ENCODE measurements at regions not wholly inside any gene's neighbourhood (a gene's known extent, or its start where the extent isn't known, plus 50 kb on each side); places are given as distances from the start of the nearest gene placed in this dataset.
"Not testable (repeated sequence)": the region's sequence is repeated elsewhere in the genome, so short reads cannot be mapped to it uniquely, and the experiment has no call there.

DNA sequence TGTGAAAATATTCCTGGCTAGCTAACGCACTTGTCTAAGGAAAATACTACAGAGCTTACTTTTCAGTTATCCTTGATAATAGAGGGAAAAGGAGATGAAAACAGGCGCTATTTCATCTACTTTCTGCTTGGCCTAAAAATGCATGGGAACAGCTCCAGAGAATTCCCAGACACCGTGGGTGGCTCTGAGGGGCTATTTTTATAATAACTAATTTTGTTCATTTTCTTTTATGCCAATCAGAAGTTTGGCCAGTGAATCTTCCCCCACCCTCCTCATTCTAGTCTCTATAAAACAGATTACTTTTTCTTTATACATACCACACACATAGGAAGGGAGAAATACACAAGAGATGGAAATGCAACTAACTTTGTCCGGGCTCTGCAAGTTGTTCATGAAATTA lies 322.9 kb downstream of the SETD4 start:
- no peak for DNase-seq

GRCh38 chr21:35732788-35733187 lies 327.5 kb downstream of the SETD4 start:
- no peak for DNase-seq

GRCh38 chr21:35730325-35730724 lies 330.0 kb downstream of the SETD4 start:
- DNase-seq: no peak

DNA sequence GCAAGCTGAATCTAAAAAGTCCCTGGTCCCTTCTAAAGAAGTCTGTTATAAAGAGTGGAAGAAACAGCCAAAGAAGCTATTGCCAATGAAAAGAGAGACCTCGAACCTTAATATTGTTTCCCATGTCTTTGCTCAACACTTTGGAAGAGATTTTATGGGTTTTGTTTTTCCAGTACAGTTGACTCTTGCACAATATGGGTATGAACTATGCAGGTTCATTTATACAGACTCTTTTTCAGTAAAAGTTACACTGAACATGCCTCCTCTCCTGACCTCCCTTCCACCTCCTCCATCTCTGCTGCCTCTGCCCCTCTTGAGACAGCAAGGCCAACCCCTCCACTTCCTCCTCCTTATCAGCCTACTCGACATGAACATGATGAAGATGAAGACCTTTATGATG lies 332.5 kb downstream of the SETD4 start:
- no peak for DNase-seq

- no peak for DNase-seq
These were observed 336.2 kb downstream of the SETD4 start for GRCh38 chr21:35724156-35724555.

DNA sequence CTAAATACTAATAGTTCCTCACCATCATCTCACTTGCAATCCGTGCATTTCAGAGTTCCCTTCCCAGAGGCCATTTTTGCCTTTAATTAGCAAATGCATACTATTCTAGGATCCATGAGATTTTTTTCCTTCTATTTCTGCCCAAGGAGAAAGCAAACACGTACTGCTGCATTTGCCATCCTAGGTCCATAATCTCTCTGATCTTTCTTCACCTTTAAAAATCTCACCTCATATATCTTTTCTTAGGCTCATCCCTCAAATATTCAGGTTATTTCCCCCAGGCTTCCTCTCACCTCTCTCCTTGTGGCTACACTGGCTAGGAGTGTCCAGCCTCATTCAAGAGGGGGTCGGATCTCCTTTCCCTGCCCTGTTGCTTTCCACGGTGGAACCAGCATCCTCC lies 338.6 kb downstream of the SETD4 start:
- DNase-seq: no peak

DNA sequence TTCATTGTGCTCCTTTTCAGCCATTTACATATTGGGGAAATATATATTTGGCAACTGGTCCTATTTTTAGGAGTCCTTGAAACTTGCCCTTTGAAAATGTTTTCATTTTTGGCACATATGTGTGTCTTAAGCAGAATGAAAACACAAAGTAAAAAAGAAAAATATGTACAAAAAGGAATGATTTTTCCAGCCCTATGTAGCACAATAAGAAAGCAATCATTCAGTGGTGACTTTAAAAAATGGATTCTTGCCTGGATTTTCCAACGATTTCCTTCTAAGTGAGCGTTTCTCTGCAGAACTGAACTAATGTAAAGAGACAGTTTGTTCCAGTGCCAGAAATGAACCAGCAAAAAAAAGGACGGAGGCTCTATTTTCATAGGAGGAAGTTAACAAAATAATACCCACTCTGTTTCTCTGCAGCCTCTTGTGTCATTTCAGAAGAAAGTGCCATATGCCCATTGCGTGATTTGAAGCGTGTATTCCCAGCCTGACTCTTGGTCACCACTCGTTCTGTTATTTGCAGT lies 340.1 kb downstream of the SETD4 start:
- DNase-seq: no peak

- no peak for DNase-seq
These were observed 341.2 kb downstream of the SETD4 start for GRCh38 chr21:35719080-35719479.

GRCh38 chr21:35716876-35717565 lies 343.3 kb downstream of the SETD4 start:
- no peak for DNase-seq

- no peak for DNase-seq
These were observed 346.4 kb downstream of the SETD4 start for GRCh38 chr21:35713914-35714313.

GRCh38 chr21:35711661-35712060 lies 348.7 kb downstream of the SETD4 start:
- no peak for DNase-seq

DNA sequence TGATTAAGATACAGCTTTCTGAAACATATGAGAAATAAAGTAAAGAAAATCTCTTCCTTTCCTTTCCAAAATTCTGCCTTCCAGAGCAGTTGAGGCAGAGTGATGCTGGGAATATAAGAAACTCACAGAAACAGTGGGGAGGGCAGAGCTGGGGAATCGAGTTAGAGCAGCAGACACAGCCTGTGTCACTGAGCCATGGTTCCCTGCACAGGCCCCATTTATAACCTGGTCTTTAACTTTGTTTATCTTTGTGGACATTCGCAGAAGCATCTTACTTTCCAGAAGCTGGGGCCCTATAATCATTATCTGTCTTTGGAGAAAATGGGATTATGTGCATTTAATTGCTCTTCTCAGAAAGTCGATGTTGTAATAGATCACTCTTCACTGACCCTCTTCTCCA lies 349.1 kb downstream of the SETD4 start:
- no peak for DNase-seq

DNA sequence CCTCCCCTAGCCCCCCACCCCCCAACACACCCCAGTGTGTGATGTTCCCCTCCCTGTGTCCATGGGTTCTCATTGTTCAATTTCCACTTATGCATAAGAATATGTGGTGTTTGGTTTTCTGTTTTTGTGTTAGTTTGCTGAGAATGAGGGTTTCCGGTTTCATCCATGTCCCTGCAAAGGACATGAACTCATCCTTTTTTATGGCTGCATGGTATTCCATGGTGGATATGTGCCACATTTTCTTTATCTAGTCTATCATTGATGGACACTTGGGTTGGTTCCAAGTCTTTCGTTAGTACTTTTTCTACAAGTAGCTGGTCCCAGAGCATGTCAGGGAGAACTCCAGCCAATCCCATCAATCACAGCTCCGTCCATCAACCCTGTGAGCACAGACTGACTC lies 350.3 kb downstream of the SETD4 start:
- not testable (repeated sequence) for DNase-seq

GRCh38 chr21:35705888-35706287 lies 354.4 kb downstream of the SETD4 start:
- no peak for DNase-seq

DNA sequence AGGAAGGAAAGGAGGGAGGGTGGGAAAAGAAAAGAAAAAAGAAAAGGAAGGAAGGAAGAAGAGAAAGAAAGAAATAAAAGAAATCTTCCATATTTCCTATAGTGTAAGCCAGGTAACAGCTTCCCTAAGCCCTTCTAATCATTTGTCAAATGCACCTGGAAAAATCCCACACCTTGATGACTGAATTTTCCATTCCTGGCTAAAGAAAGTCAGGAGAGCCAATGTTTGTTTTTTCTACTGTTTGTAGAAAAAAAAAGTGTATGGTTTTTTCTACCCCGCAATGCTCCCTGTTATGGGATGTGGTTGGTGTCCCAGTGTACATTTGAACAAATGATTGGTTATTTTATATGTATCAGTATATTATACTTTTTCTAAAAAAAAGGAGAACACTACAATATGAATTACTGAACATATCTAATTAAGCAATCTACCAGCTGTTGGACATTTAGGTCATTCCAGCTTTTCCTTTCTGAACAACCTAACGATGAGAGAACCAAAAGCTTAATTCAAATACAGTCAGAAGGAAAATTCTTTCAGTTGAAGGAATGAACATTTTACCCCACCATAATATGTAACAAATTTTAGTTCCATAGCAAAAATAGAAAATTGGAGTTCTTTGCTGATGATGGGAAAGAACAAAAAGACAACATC lies 355.0 kb downstream of the SETD4 start:
- no peak for DNase-seq

GRCh38 chr21:35703704-35704103 lies 356.6 kb downstream of the SETD4 start:
- no peak for DNase-seq

DNA sequence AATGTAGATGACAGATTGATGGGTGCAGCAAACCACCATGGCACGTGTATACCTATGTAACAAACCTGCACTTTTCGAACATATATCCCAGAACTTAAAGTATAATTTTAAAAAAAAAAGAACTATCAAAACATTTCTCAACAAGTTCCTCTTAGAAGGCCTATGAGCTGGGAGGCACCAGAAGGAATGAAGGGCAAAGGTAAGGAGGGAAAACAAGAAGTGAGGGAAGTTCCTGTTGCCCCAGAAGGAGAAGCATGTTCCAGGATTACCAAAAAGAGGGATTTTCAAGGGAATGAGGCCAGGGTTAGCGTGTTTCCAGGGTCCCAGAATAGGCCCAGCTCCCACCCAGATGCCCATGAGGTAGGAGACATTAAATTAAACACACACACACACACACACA lies 361.0 kb downstream of the SETD4 start:
- no peak for DNase-seq

DNA sequence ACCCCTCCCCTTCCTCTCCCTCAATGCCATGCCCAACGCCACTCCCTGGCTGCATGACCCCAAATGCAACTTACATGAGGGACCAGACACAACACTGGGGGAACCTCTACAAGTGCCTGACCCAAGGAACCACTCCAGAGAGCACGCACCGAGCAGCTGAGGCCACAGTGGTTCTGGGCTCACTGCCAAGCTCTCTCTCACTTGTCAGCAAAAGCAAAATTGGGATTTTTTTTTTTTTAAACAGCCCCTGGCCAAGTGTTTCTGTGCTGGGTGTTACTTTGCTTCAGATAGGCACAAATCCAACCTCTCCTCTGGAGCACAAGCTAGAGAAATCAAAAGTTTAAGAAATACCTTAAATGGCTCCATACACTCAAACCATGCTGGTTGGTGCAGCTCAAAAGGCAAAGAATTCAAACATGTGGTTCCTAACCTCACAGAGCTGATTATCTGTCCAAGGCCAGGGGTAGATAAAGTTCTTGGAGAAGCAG lies 363.0 kb downstream of the SETD4 start:
- no peak for DNase-seq

GRCh38 chr21:35696644-35697043 lies 363.7 kb downstream of the SETD4 start:
- no peak for DNase-seq

GRCh38 chr21:35692311-35692710 lies 368.0 kb downstream of the SETD4 start:
- no peak for DNase-seq

DNA sequence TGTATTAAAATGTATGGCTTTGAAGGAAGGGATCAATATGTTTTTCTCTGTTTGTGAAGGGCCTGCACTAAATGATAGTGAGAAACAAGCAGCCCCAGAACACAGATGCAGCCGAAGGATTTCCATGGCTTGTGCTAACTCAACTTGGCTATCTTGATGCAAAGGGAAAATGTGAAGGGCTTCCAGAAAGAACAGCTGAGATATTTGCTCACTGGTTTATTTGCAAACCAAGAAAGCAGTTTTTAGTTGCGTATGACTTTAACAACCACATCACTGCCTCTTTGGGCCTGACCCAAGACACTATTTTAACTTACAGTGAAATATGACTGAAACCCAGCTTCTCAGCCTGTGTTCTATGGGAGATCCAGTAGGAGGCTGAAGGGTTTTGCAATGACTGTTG lies 369.9 kb downstream of the SETD4 start:
- no peak for DNase-seq

GRCh38 chr21:35686156-35686555 lies 374.2 kb downstream of the SETD4 start:
- DNase-seq: no peak

GRCh38 chr21:35683664-35684304 lies 376.5 kb downstream of the SETD4 start:
- no peak for DNase-seq
